ENCODE measurements at regions not wholly inside any gene's neighbourhood (a gene's known extent, or its start where the extent isn't known, plus 50 kb on each side); places are given as distances from the start of the nearest gene placed in this dataset.

- H3K27me3 ChIP-seq (replicated peaks; ENCODE audit: insufficient read depth, low read depth, low read length, poor library complexity) = peaks cover 24% of the 10 kb centered on the region
- DNase-seq (ENCODE audit: low spot score) = no peak
- H3K9me3 ChIP-seq (ENCODE audit: low read depth, low read length, poor library complexity, severe bottlenecking) = no peaks in the 10 kb centered on the region
- POLR2A ChIA-PET (ENCODE audit: low non-redundant PET) = no interaction called here
- H3K36me3 ChIP-seq (ENCODE audit: insufficient read depth, low read length, poor library complexity, severe bottlenecking) = no peaks in the 10 kb centered on the region
- intact Hi-C loops (cut with micrococcal nuclease; ENCODE audit: unreplicated experiment) = no loop called here
- no peak overlapping the region for H3K27ac ChIP-seq (ENCODE audit: low read depth, low read length, poor library complexity, severe bottlenecking)
- H3K4me3 ChIP-seq (ENCODE audit: low read depth, low read length, poor library complexity, severe bottlenecking) = no peak overlapping the region
- TF ChIP-seq CTCF (conservative IDR thresholded peaks at IDR 0.05; ENCODE audit: low read depth, low read length) (no peak), EZH2 (IDR thresholded peaks at IDR 0.05; ENCODE audit: borderline replicate concordance, low read depth, low read length, poor library complexity, severe bottlenecking) (no peak)
- no TSS peak for BruUV-seq (replicated peaks)
- CTCF ChIA-PET = no interaction called here
- H3K4me1 ChIP-seq (ENCODE audit: insufficient read depth, low read length, poor library complexity, severe bottlenecking) = peaks cover 20% of the 10 kb centered on the region
Measured at GRCh38 chr12:132396657-132397056, 67.3 kb upstream of the GALNT9 start.

- no TSS peak for BruUV-seq (replicated peaks)
- H3K9me3 ChIP-seq (ENCODE audit: low read depth, low read length, poor library complexity, severe bottlenecking) = no peaks in the 10 kb centered on the region
- H3K27ac ChIP-seq (ENCODE audit: low read depth, low read length, poor library complexity, severe bottlenecking) = no peak overlapping the region
- H3K36me3 ChIP-seq (ENCODE audit: insufficient read depth, low read length, poor library complexity, severe bottlenecking) = no peaks in the 10 kb centered on the region
- POLR2A ChIA-PET (ENCODE audit: low non-redundant PET) = no interaction called here
- peaks cover 19% of the 10 kb centered on the region for H3K4me1 ChIP-seq (ENCODE audit: insufficient read depth, low read length, poor library complexity, severe bottlenecking)
- intact Hi-C loops (cut with micrococcal nuclease; ENCODE audit: unreplicated experiment) = no loop called here
- no peak for TF ChIP-seq CTCF (conservative IDR thresholded peaks at IDR 0.05; ENCODE audit: low read depth, low read length)
- no peak for TF ChIP-seq EZH2 (IDR thresholded peaks at IDR 0.05; ENCODE audit: borderline replicate concordance, low read depth, low read length, poor library complexity, severe bottlenecking)
- H3K4me3 ChIP-seq (ENCODE audit: low read depth, low read length, poor library complexity, severe bottlenecking) = no peak overlapping the region
- CTCF ChIA-PET = no interaction called here
- H3K27me3 ChIP-seq (replicated peaks; ENCODE audit: insufficient read depth, low read depth, low read length, poor library complexity) = peaks cover 24% of the 10 kb centered on the region
- DNase-seq (ENCODE audit: low spot score) = no peak
Measured at GRCh38 chr12:132395908-132396305, 66.5 kb upstream of the GALNT9 start.

- Histone ChIP-seq H3K27ac (ENCODE audit: low read depth, low read length, poor library complexity, severe bottlenecking) (no peak overlapping the region), H3K36me3 (ENCODE audit: insufficient read depth, low read length, poor library complexity, severe bottlenecking) (no peaks in the 10 kb centered on the region), H3K9me3 (ENCODE audit: low read depth, low read length, poor library complexity, severe bottlenecking) (no peaks in the 10 kb centered on the region), H3K4me3 (ENCODE audit: low read depth, low read length, poor library complexity, severe bottlenecking) (no peak overlapping the region), H3K4me1 (ENCODE audit: insufficient read depth, low read length, poor library complexity, severe bottlenecking) (peaks cover 13% of the 10 kb centered on the region), H3K27me3 (replicated peaks; ENCODE audit: insufficient read depth, low read depth, low read length, poor library complexity) (peaks cover 24% of the 10 kb centered on the region)
- intact Hi-C loops (cut with micrococcal nuclease; ENCODE audit: unreplicated experiment) = no loop called here
- CTCF ChIA-PET = no interaction called here
- TF ChIP-seq EZH2 (IDR thresholded peaks at IDR 0.05; ENCODE audit: borderline replicate concordance, low read depth, low read length, poor library complexity, severe bottlenecking) (no peak), CTCF (conservative IDR thresholded peaks at IDR 0.05; ENCODE audit: low read depth, low read length) (no peak)
- no peak for DNase-seq (ENCODE audit: low spot score)
- POLR2A ChIA-PET (ENCODE audit: low non-redundant PET) = no interaction called here
- BruUV-seq (replicated peaks) = no TSS peak
Measured at GRCh38 chr12:132395192-132395907, 66.0 kb upstream of the GALNT9 start.
